GM23338 (cell line): ENCODE measurements at regions not wholly inside any gene's neighbourhood (a gene's known extent, or its start where the extent isn't known, plus 50 kb on each side); places are given as distances from the start of the nearest gene placed in this dataset.

Experiments
- ATAC-seq: fragments of 200-7000 bp; cut with Tn5 transposase; 3 replicates; pipeline ENCODE4 v1.9.1; 2020
- DNase-seq: peaks from one replicate; pipeline ENCODE4 v3.0.0-alpha.2; 2015; ENCODE audit warnings: low spot score
- H2AFZ ChIP-seq: fragments of 200-600 bp; sonication (generic); 2 replicates; pipeline ENCODE4 v1.8.0; 2016; ENCODE audit warnings: antibody characterized with exemption, mild to moderate bottlenecking, moderate library complexity
- H3F3A ChIP-seq: fragments of 200-600 bp; sonication (generic); replicated peaks from 2 replicates; pipeline ENCODE4 v1.8.0; 2017; ENCODE audit warnings: antibody characterized with exemption, mixed run types, low read depth
- H3K27ac ChIP-seq: fragments of 200-600 bp; sonication (generic); 2 replicates; pipeline ENCODE4 v1.6.1; 2016; ENCODE audit warnings: low read depth
- H3K27me3 ChIP-seq: fragments of 200-600 bp; sonication (generic); 2 replicates; pipeline ENCODE4 v1.8.0; 2016; ENCODE audit warnings: mild to moderate bottlenecking, mixed run types, moderate library complexity; ENCODE audit not compliant: insufficient read depth
- H3K36me3 ChIP-seq: fragments of 200-600 bp; sonication (generic); 2 replicates; pipeline ENCODE4 v1.8.0; 2016; ENCODE audit warnings: mild to moderate bottlenecking; ENCODE audit not compliant: insufficient read depth
- H3K4me1 ChIP-seq: fragments of 200-600 bp; sonication (generic); 2 replicates; pipeline ENCODE4 v1.8.0; 2016; ENCODE audit warnings: mild to moderate bottlenecking, moderate library complexity; ENCODE audit not compliant: insufficient read depth
- H3K4me2 ChIP-seq: fragments of 200-600 bp; sonication (generic); 2 replicates; pipeline ENCODE4 v1.7.1; 2017; ENCODE audit warnings: mixed run types
- H3K4me3 ChIP-seq: fragments of 200-600 bp; sonication (generic); 2 replicates; pipeline ENCODE4 v1.6.1; 2016; ENCODE audit warnings: mixed run types
- H3K79me2 ChIP-seq: fragments of 200-600 bp; sonication (generic); replicated peaks from 2 replicates; pipeline ENCODE4 v1.8.0; 2017; ENCODE audit warnings: mild to moderate bottlenecking; ENCODE audit not compliant: insufficient read depth
- H3K9me2 ChIP-seq: fragments of 200-600 bp; sonication (generic); 2 replicates; pipeline ENCODE4 v1.8.0; 2017; ENCODE audit not compliant: insufficient read depth
- H4K20me1 ChIP-seq: fragments of 200-600 bp; sonication (generic); replicated peaks from 2 replicates; pipeline ENCODE4 v1.8.0; 2017; ENCODE audit warnings: mild to moderate bottlenecking; ENCODE audit not compliant: insufficient read depth
- H3K27ac Mint-ChIP-seq: 2 replicates; pipeline ENCODE4 v1.8.0; 2020; ENCODE audit warnings: inconsistent platforms, mild to moderate bottlenecking, moderate library complexity, mixed read lengths
- H3K27me3 Mint-ChIP-seq: 3 replicates; pipeline ENCODE4 v1.8.0; 2022; ENCODE audit warnings: low read depth, mild to moderate bottlenecking, moderate library complexity, mixed read lengths, inconsistent platforms; ENCODE audit not compliant: insufficient read depth, poor library complexity
- H3K36me3 Mint-ChIP-seq: 3 replicates; pipeline ENCODE4 v1.8.0; 2021; ENCODE audit warnings: low read depth, mild to moderate bottlenecking, inconsistent platforms, moderate library complexity, mixed read lengths
- H3K4me1 Mint-ChIP-seq: 3 replicates; pipeline ENCODE4 v1.8.0; 2020; ENCODE audit warnings: mild to moderate bottlenecking, inconsistent platforms, mixed read lengths
- H3K4me3 Mint-ChIP-seq: 3 replicates; pipeline ENCODE4 v1.8.0; 2021; ENCODE audit warnings: moderate library complexity, mild to moderate bottlenecking, inconsistent platforms, mixed read lengths
- H3K9me3 Mint-ChIP-seq: 3 replicates; pipeline ENCODE4 v1.8.0; 2020; ENCODE audit warnings: moderate library complexity, mild to moderate bottlenecking, inconsistent platforms, mixed read lengths
- CREB1 ChIP-seq: fragments of 250-450 bp; sonication (Bioruptor Pico); IDR thresholded peaks from 2 replicates; pipeline ENCODE4 v1.5.0; 2020; ENCODE audit warnings: low read depth, mild to moderate bottlenecking, moderate library complexity
- ETS1 ChIP-seq: IDR thresholded peaks from 2 replicates; pipeline ENCODE4 v1.6.1; 2016; ENCODE audit warnings: antibody characterized with exemption
- EZH2 ChIP-seq: fragments of 200-600 bp; sonication (generic); IDR thresholded peaks from one replicate; pipeline ENCODE4 v1.8.0; 2017; ENCODE audit warnings: antibody characterized with exemption, mild to moderate bottlenecking, low read depth; ENCODE audit not compliant: unreplicated experiment
- EZH2phosphoT487 ChIP-seq: fragments of 200-600 bp; sonication (generic); IDR thresholded peaks from one replicate; pipeline ENCODE4 v1.8.1; 2018; ENCODE audit warnings: antibody characterized with exemption; ENCODE audit not compliant: unreplicated experiment
- JUNB ChIP-seq: IDR thresholded peaks from one replicate; pipeline ENCODE4 v1.6.1; 2016; ENCODE audit warnings: antibody characterized with exemption; ENCODE audit not compliant: unreplicated experiment
- NANOG ChIP-seq: IDR thresholded peaks from 2 replicates; pipeline ENCODE4 v1.6.1; 2016; ENCODE audit warnings: antibody characterized with exemption, borderline replicate concordance
- POLR2AphosphoS5 ChIP-seq: IDR thresholded peaks from 2 replicates; pipeline ENCODE4 v1.6.1; 2016; ENCODE audit warnings: antibody characterized with exemption, low read depth
- ZNF114 ChIP-seq: fragments of 250-450 bp; sonication (Bioruptor Pico); IDR thresholded peaks from 2 replicates; pipeline ENCODE4 v1.5.0; 2020; ENCODE audit warnings: mild to moderate bottlenecking, moderate library complexity
- ZNF331 ChIP-seq: fragments of 250-450 bp; sonication (Bioruptor Pico); IDR thresholded peaks from 2 replicates; pipeline ENCODE4 v1.5.0; 2020; ENCODE audit warnings: low read depth, mild to moderate bottlenecking, moderate library complexity
- ZNF462 ChIP-seq: fragments of 250-450 bp; sonication (Bioruptor Pico); IDR thresholded peaks from 2 replicates; pipeline ENCODE4 v1.5.0; 2020; ENCODE audit warnings: mild to moderate bottlenecking, moderate library complexity

GRCh38 chr16:35450648-35451047 lies 1991.2 kb downstream of the TP53TG3F start:
- Mint-ChIP-seq H3K4me3 (no peak overlapping the region), H3K9me3 (peaks cover 94% of the 10 kb centered on the region), H3K4me1 (no peaks in the 10 kb centered on the region), H3K27ac (no peak overlapping the region), H3K36me3 (peaks cover 50% of the 10 kb centered on the region), H3K27me3 (peaks cover 10% of the 10 kb centered on the region)
- TF ChIP-seq ZNF462 (CRISPR knock-in tag) (no peak), EZH2 (no peak), JUNB (no peak), ZNF114 (CRISPR knock-in tag) (no peak), EZH2phosphoT487 (no peak), POLR2AphosphoS5 (no peak), CREB1 (CRISPR knock-in tag) (no peak)
- Histone ChIP-seq H3K4me1 (no peaks in the 10 kb centered on the region), H3K27me3 (no peaks in the 10 kb centered on the region), H3K9me2 (no peaks in the 10 kb centered on the region), H3F3A (no peaks in the 10 kb centered on the region), H3K27ac (no peak overlapping the region), H3K4me2 (no peak overlapping the region), H4K20me1 (no peaks in the 10 kb centered on the region), H3K79me2 (no peaks in the 10 kb centered on the region), H2AFZ (no peak overlapping the region), H3K4me3 (no peak overlapping the region), H3K36me3 (peaks cover 9% of the 10 kb centered on the region)
- ATAC-seq (no peak), DNase-seq (no peak)

- no peak overlapping the region for H2AFZ ChIP-seq
- no peaks in the 10 kb centered on the region for H3K79me2 ChIP-seq
- no peak overlapping the region for H3K4me2 ChIP-seq
- Mint-ChIP-seq H3K36me3 (peaks cover 52% of the 10 kb centered on the region), H3K27me3 (peaks cover 14% of the 10 kb centered on the region), H3K4me1 (no peaks in the 10 kb centered on the region), H3K9me3 (peaks cover 99% of the 10 kb centered on the region), H3K4me3 (no peak overlapping the region), H3K27ac (no peak overlapping the region)
- no peaks in the 10 kb centered on the region for H3K27me3 ChIP-seq
- no peak overlapping the region for H3K27ac ChIP-seq
- ATAC-seq: no peak
- no peak overlapping the region for H3K4me3 ChIP-seq
- DNase-seq: no peak
- H3K9me2 ChIP-seq: no peaks in the 10 kb centered on the region
- no peaks in the 10 kb centered on the region for H4K20me1 ChIP-seq
- no peaks in the 10 kb centered on the region for H3K4me1 ChIP-seq
- peaks cover 5% of the 10 kb centered on the region for H3K36me3 ChIP-seq
- H3F3A ChIP-seq: no peaks in the 10 kb centered on the region
- no peak for TF ChIP-seq CREB1 (CRISPR knock-in tag)
- TF ChIP-seq ETS1: no peak
- no peak for TF ChIP-seq ZNF331 (CRISPR knock-in tag)
- TF ChIP-seq NANOG: no peak
- no peak for TF ChIP-seq POLR2AphosphoS5
Measured at GRCh38 chr16:35452471-35452870, 1993.1 kb downstream of the TP53TG3F start.
